Common myeloid progenitor, CD34-positive (primary cell): ENCODE measurements at regions not wholly inside any gene's neighbourhood (a gene's known extent, or its start where the extent isn't known, plus 50 kb on each side); places are given as distances from the start of the nearest gene placed in this dataset.

Source experiments
- CTCF ChIA-PET: fragments of 350-600 bp; sonication (Branson Sonifier 250); formaldehyde crosslinking; loops from one replicate; lab custom pipeline; 2021; ENCODE audit warnings: antibody characterized with exemption; lab: Charles Lee
- POLR2A ChIA-PET: fragments of 350-600 bp; sonication (Branson Sonifier 250); formaldehyde crosslinking; loops from one replicate; lab custom pipeline; 2021; ENCODE audit warnings: antibody characterized with exemption; lab: Charles Lee
- DNase-seq, 3 donors: peaks; one replicate each; pipeline versions ENCODE4 v3.0.0 to v3.0.0-alpha.2; 2013
- H3K27ac ChIP-seq, 2 experiments: 1 replicate in 1 of 2; 2 replicates in 1 of 2; pipeline ENCODE4 v1.7.0; 2013; ENCODE audit warnings: inconsistent platforms in 2 of 2, low read length in 2 of 2, mild to moderate bottlenecking in 2 of 2, low read depth in 1 of 2, moderate library complexity in 1 of 2; ENCODE audit not compliant: severe bottlenecking in 2 of 2, insufficient read depth in 1 of 2, poor library complexity in 1 of 2
- H3K27me3 ChIP-seq, 5 experiments: replicated peaks in 2 of 5; 1 replicate in 3 of 5; 2 replicates in 2 of 5; pipeline versions ENCODE4 v1.6.1 to v1.7.0; 2013; ENCODE audit warnings: low read length in 4 of 5, mild to moderate bottlenecking in 2 of 5, moderate library complexity in 2 of 5, inconsistent platforms in 1 of 5; ENCODE audit not compliant: insufficient read depth in 5 of 5, control insufficient read depth in 4 of 5
- H3K36me3 ChIP-seq, 4 experiments: 1 replicate in 2 of 4; 2 replicates in 2 of 4; pipeline versions ENCODE4 v1.6.1 to v1.7.0; 2013; ENCODE audit warnings: low read length in 3 of 4, control low read depth in 1 of 4, mild to moderate bottlenecking in 1 of 4; ENCODE audit not compliant: control insufficient read depth in 4 of 4, insufficient read depth in 4 of 4
- H3K4me1 ChIP-seq, 4 experiments: 1 replicate in 3 of 4; 2 replicates in 1 of 4; pipeline versions ENCODE4 v1.6.1 to v1.7.1; 2013; ENCODE audit warnings: low read length in 3 of 4, mild to moderate bottlenecking in 3 of 4, control low read depth in 1 of 4, inconsistent platforms in 1 of 4, moderate library complexity in 1 of 4; ENCODE audit not compliant: control insufficient read depth in 4 of 4, insufficient read depth in 4 of 4; ENCODE audit errors: control extremely low read depth in 1 of 4
- H3K4me3 ChIP-seq, 7 experiments: 1 replicate in 4 of 7; 2 replicates in 3 of 7; pipeline versions ENCODE4 v1.5.1 to v1.7.0; 2013; ENCODE audit warnings: mild to moderate bottlenecking in 7 of 7, low read length in 6 of 7, moderate library complexity in 6 of 7, inconsistent platforms in 2 of 7, low read depth in 2 of 7, control low read depth in 1 of 7; ENCODE audit not compliant: insufficient read depth in 4 of 7, control insufficient read depth in 1 of 7; ENCODE audit errors: extremely low read depth in 1 of 7
- H3K9me3 ChIP-seq, 5 experiments: 1 replicate in 4 of 5; 2 replicates in 1 of 5; pipeline versions ENCODE4 v1.6.1 to v1.7.1; 2013; ENCODE audit warnings: low read length in 4 of 5, mild to moderate bottlenecking in 2 of 5, inconsistent platforms in 1 of 5, low read depth in 1 of 5, moderate library complexity in 1 of 5; ENCODE audit not compliant: control insufficient read depth in 4 of 5, insufficient read depth in 2 of 5; ENCODE audit errors: control extremely low read depth in 1 of 5
- WGBS: methylation state at CpG from one replicate; pipeline ENCODE4 v1.1.5; 2013; ENCODE audit not compliant: insufficient coverage; 5-methylcytosine and 5-hydroxymethylcytosine counted together

- no peaks in the 10 kb centered on the region for H3K36me3 ChIP-seq
- H3K4me1 ChIP-seq = no peaks in the 10 kb centered on the region
- no peaks in the 10 kb centered on the region for H3K9me3 ChIP-seq
- H3K4me3 ChIP-seq = no peak overlapping the region
- WGBS = 77% methylated on average over 4 of the region's 4 CpGs
- CTCF ChIA-PET = no interaction called here
- no peak for DNase-seq
- POLR2A ChIA-PET = no interaction called here
- H3K27me3 ChIP-seq = no peaks in the 10 kb centered on the region
- H3K27ac ChIP-seq = no peak overlapping the region
Measured at GRCh38 chr4:65845199-65845773, 175.0 kb upstream of the EPHA5 start.

GRCh38 chr4:65839164-65839931, 169.1 kb upstream of the EPHA5 start:
- H3K4me3 ChIP-seq = no peak overlapping the region
- no peaks in the 10 kb centered on the region for H3K4me1 ChIP-seq
- WGBS = 100% methylated on average over 2 of the region's 2 CpGs
- no peak for DNase-seq
- H3K27me3 ChIP-seq = no peaks in the 10 kb centered on the region
- no peaks in the 10 kb centered on the region for H3K9me3 ChIP-seq
- H3K27ac ChIP-seq = no peak overlapping the region
- H3K36me3 ChIP-seq = no peaks in the 10 kb centered on the region
- ChIA-PET CTCF (no interaction called here), POLR2A (no interaction called here)

- CTCF ChIA-PET = no interaction called here
- POLR2A ChIA-PET = no interaction called here
- H3K9me3 ChIP-seq = no peaks in the 10 kb centered on the region
- no peak overlapping the region for H3K4me3 ChIP-seq
- H3K4me1 ChIP-seq = no peaks in the 10 kb centered on the region
- DNase-seq = no peak
- no peaks in the 10 kb centered on the region for H3K27me3 ChIP-seq
- no peak overlapping the region for H3K27ac ChIP-seq
- H3K36me3 ChIP-seq = no peaks in the 10 kb centered on the region
Measured at GRCh38 chr4:65834707-65835106, 164.4 kb upstream of the EPHA5 start.

GRCh38 chr4:65831828-65832227, 161.5 kb upstream of the EPHA5 start:
- POLR2A ChIA-PET = no interaction called here
- Histone ChIP-seq H3K9me3 (no peaks in the 10 kb centered on the region), H3K36me3 (no peaks in the 10 kb centered on the region), H3K4me3 (no peak overlapping the region), H3K27me3 (no peaks in the 10 kb centered on the region), H3K27ac (no peak overlapping the region), H3K4me1 (no peaks in the 10 kb centered on the region)
- WGBS = 80% methylated on average over 2 of the region's 6 CpGs
- no peak for DNase-seq
- CTCF ChIA-PET = no interaction called here

- no peaks in the 10 kb centered on the region for H3K27me3 ChIP-seq
- no peaks in the 10 kb centered on the region for H3K36me3 ChIP-seq
- H3K9me3 ChIP-seq = no peaks in the 10 kb centered on the region
- CTCF ChIA-PET = interaction anchor here (0.6 kb wide), 1 partner anchor 539 kb away, joined by 3 read pairs; no protein-coding TSS in a partner anchor
- POLR2A ChIA-PET = no interaction called here
- no peak overlapping the region for H3K27ac ChIP-seq
- no peak for DNase-seq
- no peaks in the 10 kb centered on the region for H3K4me1 ChIP-seq
- no CpG with 5 or more reads among the region's 2 CpGs for WGBS
- no peak overlapping the region for H3K4me3 ChIP-seq
Measured at GRCh38 chr4:65825116-65825753, 154.9 kb upstream of the EPHA5 start.

GRCh38 chr4:65819192-65819591, 148.9 kb upstream of the EPHA5 start:
- H3K36me3 ChIP-seq = no peaks in the 10 kb centered on the region
- CTCF ChIA-PET = no interaction called here
- H3K27ac ChIP-seq = no peak overlapping the region
- POLR2A ChIA-PET = no interaction called here
- no peak overlapping the region for H3K4me3 ChIP-seq
- WGBS = 100% methylated on average over 1 of the region's 1 CpG
- H3K9me3 ChIP-seq = peaks cover 0 to 3% (median 0%) of the 10 kb centered on the region in 5 experiments
- no peak for DNase-seq
- no peaks in the 10 kb centered on the region for H3K27me3 ChIP-seq
- H3K4me1 ChIP-seq = no peaks in the 10 kb centered on the region

GRCh38 chr4:65805936-65806335, 135.6 kb upstream of the EPHA5 start:
- Histone ChIP-seq H3K4me1 (no peaks in the 10 kb centered on the region), H3K27ac (no peak overlapping the region), H3K9me3 (no peaks in the 10 kb centered on the region), H3K36me3 (no peaks in the 10 kb centered on the region), H3K4me3 (no peak overlapping the region), H3K27me3 (no peaks in the 10 kb centered on the region)
- DNase-seq = no peak
- POLR2A ChIA-PET = no interaction called here
- CTCF ChIA-PET = no interaction called here
